ENCODE measurements at regions not wholly inside any gene's neighbourhood (a gene's known extent, or its start where the extent isn't known, plus 50 kb on each side); places are given as distances from the start of the nearest gene placed in this dataset.

- DNase-seq (ENCODE audit: low read depth) = no peak
Observed at GRCh38 chr7:39890411-39890810, 59.6 kb upstream of the CDK13 start.

- no peak for DNase-seq (ENCODE audit: low read depth)
Observed at GRCh38 chr7:39891894-39892293, 58.2 kb upstream of the CDK13 start.

- no peak for DNase-seq (ENCODE audit: low read depth)
Observed at GRCh38 chr7:39892361-39892760, 57.7 kb upstream of the CDK13 start.

- DNase-seq (ENCODE audit: low read depth) = no peak
Observed at GRCh38 chr7:39894904-39895303, 55.2 kb upstream of the CDK13 start.

- no peak for DNase-seq (ENCODE audit: low read depth)
Observed at GRCh38 chr7:39896840-39897239, 53.2 kb upstream of the CDK13 start.

GRCh38 chr7:39898867-39899266 is 51.2 kb upstream of the CDK13 start:
- DNase-seq (ENCODE audit: low read depth) = no peak
